ENCODE measurements at regions not wholly inside any gene's neighbourhood (a gene's known extent, or its start where the extent isn't known, plus 50 kb on each side); places are given as distances from the start of the nearest gene placed in this dataset.
"Not testable (repeated sequence)": the region's sequence is repeated elsewhere in the genome, so short reads cannot be mapped to it uniquely, and the experiment has no call there.

DNA sequence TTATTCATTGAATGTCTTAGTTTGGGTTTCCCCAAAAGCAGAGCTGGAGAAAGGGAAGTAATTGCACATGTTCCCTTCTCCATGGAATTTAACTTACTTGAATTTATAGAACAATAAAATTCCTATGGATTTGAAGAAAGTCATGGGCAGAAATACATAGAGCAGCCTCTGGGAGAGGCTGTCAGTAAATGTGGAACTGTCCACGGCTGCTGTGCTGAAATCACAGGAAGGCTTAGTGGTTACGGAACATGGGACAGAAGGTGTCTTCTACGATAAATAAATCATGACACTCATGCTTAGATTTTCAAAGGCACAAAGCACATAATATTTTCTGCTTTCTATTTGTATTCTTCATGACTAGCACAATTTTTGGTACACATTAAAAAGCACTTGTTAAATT, 440.6 kb upstream of the IZUMO3 start:
- no peaks in the 10 kb centered on the region for H3K36me3 ChIP-seq (ENCODE audit: insufficient read depth, low read length)
- H3K4me1 ChIP-seq (ENCODE audit: control insufficient read depth, insufficient read depth, low read length, unreplicated experiment) = no peaks in the 10 kb centered on the region
- no peaks in the 10 kb centered on the region for H3K27me3 ChIP-seq (ENCODE audit: insufficient read depth, low read length)
- H2AFZ ChIP-seq (ENCODE audit: low read length, unreplicated experiment) = no peak overlapping the region
- H3K4me3 ChIP-seq (ENCODE audit: low read depth, low read length) = no peak overlapping the region
- H3K79me2 ChIP-seq (ENCODE audit: control insufficient read depth, insufficient read depth, low read length, unreplicated experiment) = no peaks in the 10 kb centered on the region
- H3K27ac ChIP-seq (ENCODE audit: low read depth, low read length) = no peak overlapping the region

DNA sequence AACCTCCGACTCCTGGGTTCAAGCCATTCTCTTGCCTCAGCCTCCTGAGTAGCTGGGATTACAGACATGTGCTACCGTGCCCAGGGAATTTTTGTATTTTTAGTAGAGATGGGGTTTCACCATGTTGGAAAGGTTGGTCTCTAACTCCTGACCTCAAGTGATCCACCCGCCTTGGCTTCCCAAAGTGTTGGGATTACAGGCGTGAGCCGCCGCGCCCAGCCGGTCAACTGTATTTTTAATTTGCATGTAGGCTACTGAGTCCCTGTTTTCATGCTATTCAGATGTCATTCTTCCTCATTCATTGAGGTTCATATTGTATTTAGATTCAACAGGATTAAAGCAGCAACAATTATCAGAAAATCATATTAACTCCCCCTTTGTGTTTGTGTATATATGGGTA, 425.1 kb upstream of the IZUMO3 start:
- H3K27ac ChIP-seq (ENCODE audit: low read depth, low read length); H3K4me3 ChIP-seq (ENCODE audit: low read depth, low read length); H3K27me3 ChIP-seq (ENCODE audit: insufficient read depth, low read length); H3K4me1 ChIP-seq (ENCODE audit: control insufficient read depth, insufficient read depth, low read length, unreplicated experiment); H3K36me3 ChIP-seq (ENCODE audit: insufficient read depth, low read length); H2AFZ ChIP-seq (ENCODE audit: low read length, unreplicated experiment); H3K79me2 ChIP-seq (ENCODE audit: control insufficient read depth, insufficient read depth, low read length, unreplicated experiment): not testable (repeated sequence)

DNA sequence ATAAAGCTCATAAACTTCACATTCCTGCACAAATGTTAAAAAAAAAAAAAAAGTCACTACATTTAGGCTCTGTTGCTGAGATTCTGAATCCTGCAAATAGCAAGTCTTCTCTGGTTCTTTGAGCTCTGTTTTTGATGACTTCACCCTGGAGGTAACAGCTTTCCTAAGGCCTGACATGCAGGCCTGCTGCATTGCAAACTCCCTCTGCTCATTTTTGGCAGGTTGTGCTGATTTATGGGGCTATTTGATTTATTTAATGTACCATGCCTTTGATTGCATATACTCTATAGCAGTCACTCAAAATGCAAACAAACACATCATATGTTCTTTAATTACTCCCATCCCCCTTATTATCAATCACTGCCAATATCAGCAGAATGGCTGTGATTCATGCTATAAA, 416.1 kb upstream of the IZUMO3 start:
- Histone ChIP-seq H3K27me3 (ENCODE audit: insufficient read depth, low read length) (no peaks in the 10 kb centered on the region), H3K79me2 (ENCODE audit: control insufficient read depth, insufficient read depth, low read length, unreplicated experiment) (no peaks in the 10 kb centered on the region), H3K27ac (ENCODE audit: low read depth, low read length) (no peak overlapping the region)

DNA sequence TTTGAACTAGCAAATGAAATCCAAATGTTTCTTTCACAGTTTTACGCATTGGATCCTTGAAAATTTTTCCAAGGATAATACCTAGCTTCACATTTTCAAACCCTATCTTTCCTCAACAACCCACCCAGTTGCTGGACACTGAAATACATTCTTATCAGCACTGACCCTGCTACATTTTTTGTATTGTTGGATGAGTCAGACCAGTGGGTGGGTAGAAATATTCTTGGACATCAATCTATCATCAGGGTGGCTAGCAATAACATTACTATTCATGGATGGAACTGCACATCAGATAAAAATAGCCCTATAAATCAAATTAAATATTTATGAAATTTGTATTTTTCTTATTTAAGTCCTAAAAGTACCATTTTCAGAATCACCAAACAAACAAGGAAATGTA, 407.4 kb upstream of the IZUMO3 start:
- Histone ChIP-seq H3K27me3 (ENCODE audit: insufficient read depth, low read length) (no peaks in the 10 kb centered on the region), H3K36me3 (ENCODE audit: insufficient read depth, low read length) (no peaks in the 10 kb centered on the region), H3K4me1 (ENCODE audit: control insufficient read depth, insufficient read depth, low read length, unreplicated experiment) (no peaks in the 10 kb centered on the region), H3K79me2 (ENCODE audit: control insufficient read depth, insufficient read depth, low read length, unreplicated experiment) (no peaks in the 10 kb centered on the region), H2AFZ (ENCODE audit: low read length, unreplicated experiment) (no peak overlapping the region), H3K27ac (ENCODE audit: low read depth, low read length) (no peak overlapping the region), H3K4me3 (ENCODE audit: low read depth, low read length) (no peak overlapping the region)

More for the DNA sequence above, 416.1 kb upstream of the IZUMO3 start:
- H3K4me1 ChIP-seq (ENCODE audit: control insufficient read depth, insufficient read depth, low read length, unreplicated experiment) = no peaks in the 10 kb centered on the region
- H3K4me3 ChIP-seq (ENCODE audit: low read depth, low read length) = no peak overlapping the region
- H3K36me3 ChIP-seq (ENCODE audit: insufficient read depth, low read length) = no peaks in the 10 kb centered on the region
- no peak overlapping the region for H2AFZ ChIP-seq (ENCODE audit: low read length, unreplicated experiment)

DNA sequence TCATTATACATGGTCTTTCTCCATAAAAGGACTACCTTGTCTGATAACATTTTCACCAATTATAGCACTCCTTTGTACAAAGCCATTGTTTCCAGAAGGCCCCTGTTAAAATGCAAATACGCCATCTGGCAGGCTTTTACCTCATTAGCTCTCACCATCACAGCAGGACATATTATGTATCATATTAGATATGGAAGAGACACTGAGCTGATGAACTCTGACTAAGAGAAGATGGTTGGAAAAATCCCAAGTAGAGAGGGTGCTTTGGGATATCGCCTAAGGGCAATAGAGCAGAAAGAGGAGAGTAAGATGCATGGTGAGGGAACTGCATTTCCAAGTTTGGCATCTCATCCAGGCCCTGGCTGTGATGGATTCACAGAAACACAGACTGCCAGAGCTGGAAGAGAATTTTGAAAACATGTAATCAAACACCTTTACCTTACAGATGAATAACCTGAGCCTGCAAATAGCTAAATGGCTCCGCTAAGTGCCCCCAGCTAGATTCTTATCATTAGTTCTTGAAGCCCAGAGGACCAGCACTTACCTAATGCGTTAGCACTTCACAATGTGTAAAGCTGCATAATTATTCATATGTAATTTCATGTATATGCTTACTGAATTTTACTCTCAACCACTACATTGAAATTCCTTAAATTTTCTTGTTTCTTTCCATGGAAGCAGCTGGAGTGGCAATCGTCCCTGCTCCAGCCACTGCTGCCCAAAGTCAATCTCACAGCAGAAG, 393.6 kb upstream of the IZUMO3 start:
- Histone ChIP-seq H2AFZ (ENCODE audit: low read length, unreplicated experiment) (no peak overlapping the region), H3K27ac (ENCODE audit: low read depth, low read length) (no peak overlapping the region)

DNA sequence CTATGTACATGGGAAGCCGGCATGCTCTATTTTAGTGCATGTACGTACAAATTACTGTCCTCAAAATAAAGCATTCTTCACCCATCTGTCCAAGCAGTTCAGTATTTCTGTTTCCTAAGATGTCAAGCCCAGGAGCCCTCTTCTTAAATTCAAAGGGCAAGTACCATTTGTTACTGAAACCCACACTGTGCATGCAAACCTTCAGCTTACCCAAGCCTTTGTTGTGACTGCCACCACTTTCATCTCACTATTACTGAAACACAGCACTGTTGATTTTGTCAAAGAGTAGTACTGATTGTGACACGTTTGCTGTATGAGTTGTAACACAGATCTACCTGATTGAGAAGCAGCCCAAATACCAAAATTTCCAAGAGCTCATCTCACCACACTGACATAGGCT, 390.4 kb upstream of the IZUMO3 start:
- Histone ChIP-seq H3K4me1 (ENCODE audit: control insufficient read depth, insufficient read depth, low read length, unreplicated experiment) (no peaks in the 10 kb centered on the region), H3K27me3 (ENCODE audit: insufficient read depth, low read length) (no peaks in the 10 kb centered on the region), H3K4me3 (ENCODE audit: low read depth, low read length) (no peak overlapping the region), H3K27ac (ENCODE audit: low read depth, low read length) (no peak overlapping the region), H3K79me2 (ENCODE audit: control insufficient read depth, insufficient read depth, low read length, unreplicated experiment) (no peaks in the 10 kb centered on the region), H3K36me3 (ENCODE audit: insufficient read depth, low read length) (no peaks in the 10 kb centered on the region), H2AFZ (ENCODE audit: low read length, unreplicated experiment) (no peak overlapping the region)

More for the DNA sequence above, 393.6 kb upstream of the IZUMO3 start:
- H3K36me3 ChIP-seq (ENCODE audit: insufficient read depth, low read length) = no peaks in the 10 kb centered on the region
- no peak overlapping the region for H3K4me3 ChIP-seq (ENCODE audit: low read depth, low read length)
- H3K79me2 ChIP-seq (ENCODE audit: control insufficient read depth, insufficient read depth, low read length, unreplicated experiment) = no peaks in the 10 kb centered on the region
- H3K27me3 ChIP-seq (ENCODE audit: insufficient read depth, low read length) = no peaks in the 10 kb centered on the region
- H3K4me1 ChIP-seq (ENCODE audit: control insufficient read depth, insufficient read depth, low read length, unreplicated experiment) = no peaks in the 10 kb centered on the region

DNA sequence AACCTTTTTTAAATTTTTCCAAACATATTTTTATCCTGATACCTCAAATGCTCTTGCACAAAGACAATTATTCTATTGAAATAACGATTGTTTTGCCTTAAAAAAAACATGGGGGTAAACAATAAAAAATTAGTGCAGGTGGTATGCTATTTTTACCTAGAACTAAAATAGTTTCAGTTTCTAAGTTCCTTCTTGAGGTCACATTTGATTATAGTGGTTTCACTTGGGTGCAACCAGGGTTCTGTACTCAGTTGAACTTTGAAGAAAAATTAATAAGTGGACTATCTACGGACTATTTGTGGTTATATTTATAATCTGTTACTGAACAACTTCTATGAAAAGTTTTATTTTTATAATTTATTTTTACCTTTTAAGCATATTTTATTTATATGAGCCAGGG, 387.1 kb upstream of the IZUMO3 start:
- Histone ChIP-seq H3K4me3 (ENCODE audit: low read depth, low read length) (no peak overlapping the region), H3K27me3 (ENCODE audit: insufficient read depth, low read length) (no peaks in the 10 kb centered on the region), H3K36me3 (ENCODE audit: insufficient read depth, low read length) (no peaks in the 10 kb centered on the region), H3K4me1 (ENCODE audit: control insufficient read depth, insufficient read depth, low read length, unreplicated experiment) (no peaks in the 10 kb centered on the region), H3K79me2 (ENCODE audit: control insufficient read depth, insufficient read depth, low read length, unreplicated experiment) (no peaks in the 10 kb centered on the region), H3K27ac (ENCODE audit: low read depth, low read length) (no peak overlapping the region), H2AFZ (ENCODE audit: low read length, unreplicated experiment) (no peak overlapping the region)

DNA sequence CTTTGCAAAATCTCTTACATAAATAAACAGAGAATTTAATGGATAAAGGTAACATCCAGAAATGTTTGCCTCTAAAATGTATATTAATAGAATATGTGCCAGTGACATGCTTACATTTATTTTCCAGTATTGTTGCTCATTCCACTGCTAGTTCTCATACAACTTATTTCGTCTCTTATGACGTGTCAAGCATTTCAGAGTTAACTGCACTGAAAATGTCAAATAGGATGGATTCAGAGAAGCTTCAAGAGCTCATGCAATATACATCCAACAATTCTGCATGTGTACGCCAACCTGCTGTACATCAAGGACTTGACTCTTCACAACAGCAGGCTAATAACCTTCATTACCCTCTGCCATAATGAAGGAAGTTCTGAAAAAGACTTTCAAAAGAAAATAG, 386.2 kb upstream of the IZUMO3 start:
- Histone ChIP-seq H3K4me3 (ENCODE audit: low read depth, low read length) (no peak overlapping the region), H3K27me3 (ENCODE audit: insufficient read depth, low read length) (no peaks in the 10 kb centered on the region), H3K79me2 (ENCODE audit: control insufficient read depth, insufficient read depth, low read length, unreplicated experiment) (no peaks in the 10 kb centered on the region), H3K4me1 (ENCODE audit: control insufficient read depth, insufficient read depth, low read length, unreplicated experiment) (no peaks in the 10 kb centered on the region), H2AFZ (ENCODE audit: low read length, unreplicated experiment) (no peak overlapping the region), H3K36me3 (ENCODE audit: insufficient read depth, low read length) (no peaks in the 10 kb centered on the region), H3K27ac (ENCODE audit: low read depth, low read length) (no peak overlapping the region)

DNA sequence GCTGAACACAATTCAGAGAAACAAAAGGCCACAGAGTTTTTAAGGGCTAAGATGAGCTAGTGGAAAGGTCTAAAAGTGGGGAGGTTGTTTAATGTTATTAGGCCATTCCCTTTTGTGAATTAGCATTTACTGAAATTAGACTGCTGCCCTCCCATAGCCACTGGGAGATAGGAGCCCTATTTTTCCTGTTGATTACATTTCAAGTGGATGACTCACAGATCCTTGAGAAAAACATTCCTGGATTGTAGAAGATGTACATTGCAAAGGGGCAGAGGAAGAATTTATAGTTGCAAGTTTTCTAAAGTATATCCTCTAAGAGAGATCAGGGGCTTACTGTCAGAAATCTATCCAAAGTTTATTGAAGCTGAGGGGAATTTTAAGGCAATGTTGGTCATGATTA, 367.1 kb upstream of the IZUMO3 start:
- Histone ChIP-seq H3K36me3 (ENCODE audit: insufficient read depth, low read length) (no peaks in the 10 kb centered on the region), H3K4me3 (ENCODE audit: low read depth, low read length) (no peak overlapping the region), H3K4me1 (ENCODE audit: control insufficient read depth, insufficient read depth, low read length, unreplicated experiment) (no peaks in the 10 kb centered on the region), H3K27ac (ENCODE audit: low read depth, low read length) (no peak overlapping the region), H3K79me2 (ENCODE audit: control insufficient read depth, insufficient read depth, low read length, unreplicated experiment) (no peaks in the 10 kb centered on the region), H3K27me3 (ENCODE audit: insufficient read depth, low read length) (no peaks in the 10 kb centered on the region), H2AFZ (ENCODE audit: low read length, unreplicated experiment) (no peak overlapping the region)

DNA sequence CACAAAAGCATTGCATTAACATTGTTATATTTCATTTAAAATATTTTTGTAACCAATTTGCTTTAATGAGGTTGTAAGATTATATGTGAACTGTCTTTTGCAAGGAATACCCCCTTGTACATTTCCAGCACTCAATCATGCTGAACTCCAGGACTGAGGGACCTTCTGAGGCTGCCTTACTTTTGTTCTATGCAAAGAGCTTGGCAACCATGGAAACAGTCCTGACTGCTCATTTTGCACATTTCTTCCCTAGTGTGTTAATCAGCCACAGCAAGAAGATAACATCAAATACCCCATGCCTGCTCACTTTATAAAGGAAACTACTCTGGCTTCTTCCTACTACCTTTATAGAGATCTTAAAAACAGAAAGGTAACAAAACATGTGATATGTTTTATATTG, 355.6 kb upstream of the IZUMO3 start:
- no peaks in the 10 kb centered on the region for H3K27me3 ChIP-seq (ENCODE audit: insufficient read depth, low read length)
- no peak overlapping the region for H3K4me3 ChIP-seq (ENCODE audit: low read depth, low read length)
- no peak overlapping the region for H3K27ac ChIP-seq (ENCODE audit: low read depth, low read length)
- no peaks in the 10 kb centered on the region for H3K36me3 ChIP-seq (ENCODE audit: insufficient read depth, low read length)
- no peak overlapping the region for H2AFZ ChIP-seq (ENCODE audit: low read length, unreplicated experiment)
- H3K79me2 ChIP-seq (ENCODE audit: control insufficient read depth, insufficient read depth, low read length, unreplicated experiment) = no peaks in the 10 kb centered on the region
- H3K4me1 ChIP-seq (ENCODE audit: control insufficient read depth, insufficient read depth, low read length, unreplicated experiment) = no peaks in the 10 kb centered on the region

DNA sequence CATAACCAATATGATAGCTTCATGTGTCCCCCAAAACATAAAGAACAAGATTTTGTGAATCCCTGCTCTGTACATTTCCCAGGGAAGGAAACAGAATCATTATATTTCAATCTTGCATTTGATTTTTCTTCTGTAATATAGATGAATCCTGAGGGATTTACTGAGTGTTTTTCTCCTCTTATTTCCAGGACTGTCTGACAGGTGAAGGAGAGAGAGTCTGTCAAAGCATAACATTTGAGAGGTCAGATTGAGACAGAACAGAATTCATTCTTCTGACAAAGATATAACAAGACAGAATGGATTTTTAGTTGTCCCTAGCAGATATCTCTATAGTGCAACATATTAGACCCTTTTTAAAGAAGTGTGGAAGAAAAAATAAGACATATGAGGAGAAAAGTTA, 354.5 kb upstream of the IZUMO3 start:
- Histone ChIP-seq H3K27me3 (ENCODE audit: insufficient read depth, low read length) (no peaks in the 10 kb centered on the region), H3K4me1 (ENCODE audit: control insufficient read depth, insufficient read depth, low read length, unreplicated experiment) (no peaks in the 10 kb centered on the region), H3K36me3 (ENCODE audit: insufficient read depth, low read length) (no peaks in the 10 kb centered on the region), H2AFZ (ENCODE audit: low read length, unreplicated experiment) (no peak overlapping the region), H3K4me3 (ENCODE audit: low read depth, low read length) (no peak overlapping the region), H3K79me2 (ENCODE audit: control insufficient read depth, insufficient read depth, low read length, unreplicated experiment) (no peaks in the 10 kb centered on the region), H3K27ac (ENCODE audit: low read depth, low read length) (no peak overlapping the region)
